ENCODE measurements at regions not wholly inside any gene's neighbourhood (a gene's known extent, or its start where the extent isn't known, plus 50 kb on each side); places are given as distances from the start of the nearest gene placed in this dataset.
A peak's percentile ranks its signal among the peaks of the same experiment; 100 is the strongest.

GRCh38 chr3:29141918-29142275 is 139.0 kb upstream of the RBMS3 start:
- TF ChIP-seq CTCF (IDR thresholded peaks at IDR 0.05; ENCODE audit: insufficient read depth, low read depth, low read length) = no peak
- Histone ChIP-seq H3K36me3 (ENCODE audit: control insufficient read depth, insufficient read depth, low read length) (no peaks in the 10 kb centered on the region), H3K4me3 (ENCODE audit: low read depth, low read length) (no peak overlapping the region), H3K27me3 (ENCODE audit: control insufficient read depth, insufficient read depth, low read length) (no peaks in the 10 kb centered on the region)
- ChIA-PET CTCF (no interaction called here), POLR2A (no interaction called here)
- DNase-seq (ENCODE audit: low read depth) = no peak

GRCh38 chr3:29143151-29143550 is 137.7 kb upstream of the RBMS3 start:
- no peak for TF ChIP-seq CTCF (IDR thresholded peaks at IDR 0.05; ENCODE audit: insufficient read depth, low read depth, low read length)
- no peaks in the 10 kb centered on the region for H3K27me3 ChIP-seq (ENCODE audit: control insufficient read depth, insufficient read depth, low read length)
- POLR2A ChIA-PET = no interaction called here
- H3K36me3 ChIP-seq (ENCODE audit: control insufficient read depth, insufficient read depth, low read length) = no peaks in the 10 kb centered on the region
- CTCF ChIA-PET = interaction anchor here (1.2 to 1.3 kb wide), 2 partner anchors 10 to 96 kb away, joined by 3 to 6 read pairs; no protein-coding TSS in a partner anchor
- DNase-seq (ENCODE audit: low read depth) = no peak
- no peak overlapping the region for H3K4me3 ChIP-seq (ENCODE audit: low read depth, low read length)

- no peaks in the 10 kb centered on the region for H3K27me3 ChIP-seq (ENCODE audit: control insufficient read depth, insufficient read depth, low read length)
- no peak for TF ChIP-seq CTCF (IDR thresholded peaks at IDR 0.05; ENCODE audit: insufficient read depth, low read depth, low read length)
- CTCF ChIA-PET = interaction anchor here (0.6 to 2.4 kb wide), 4 partner anchors 16 to 139 kb away, joined by 3 to 6 read pairs (median 4); partner anchors contain the start of gene RBMS3
- no peaks in the 10 kb centered on the region for H3K36me3 ChIP-seq (ENCODE audit: control insufficient read depth, insufficient read depth, low read length)
- H3K4me3 ChIP-seq (ENCODE audit: low read depth, low read length) = no peak overlapping the region
- DNase-seq (ENCODE audit: low read depth) = no peak
- POLR2A ChIA-PET = interaction anchor here (0.6 kb wide), 2 partner anchors 805 to 1010 kb away, joined by 4 read pairs; no protein-coding TSS in a partner anchor
Measured at GRCh38 chr3:29144361-29144760, 136.5 kb upstream of the RBMS3 start.

- H3K4me3 ChIP-seq (ENCODE audit: low read depth, low read length) = no peak overlapping the region
- no peaks in the 10 kb centered on the region for H3K36me3 ChIP-seq (ENCODE audit: control insufficient read depth, insufficient read depth, low read length)
- H3K27me3 ChIP-seq (ENCODE audit: control insufficient read depth, insufficient read depth, low read length) = no peaks in the 10 kb centered on the region
- CTCF ChIA-PET = interaction anchor here (1.0 to 2.4 kb wide), 4 partner anchors 26 to 220 kb away, joined by 3 to 6 read pairs (median 4); partner anchors contain the start of gene RBMS3
- TF ChIP-seq CTCF (IDR thresholded peaks at IDR 0.05; ENCODE audit: insufficient read depth, low read depth, low read length) = peak; percentile 47
- peak; percentile 11 for DNase-seq (ENCODE audit: low read depth)
- POLR2A ChIA-PET = interaction anchor here (0.6 kb wide), 2 partner anchors 805 to 1010 kb away, joined by 4 read pairs; no protein-coding TSS in a partner anchor
Measured at GRCh38 chr3:29144807-29145206, 136.1 kb upstream of the RBMS3 start.

GRCh38 chr3:29145360-29145759 is 135.5 kb upstream of the RBMS3 start:
- TF ChIP-seq CTCF (IDR thresholded peaks at IDR 0.05; ENCODE audit: insufficient read depth, low read depth, low read length) = no peak
- no peak overlapping the region for H3K4me3 ChIP-seq (ENCODE audit: low read depth, low read length)
- H3K36me3 ChIP-seq (ENCODE audit: control insufficient read depth, insufficient read depth, low read length) = no peaks in the 10 kb centered on the region
- ChIA-PET POLR2A (no interaction called here), CTCF (interaction anchor here (0.7 to 2.4 kb wide), 5 partner anchors 23 to 219 kb away, joined by 3 to 6 read pairs (median 3); partner anchors contain the start of gene RBMS3)
- no peaks in the 10 kb centered on the region for H3K27me3 ChIP-seq (ENCODE audit: control insufficient read depth, insufficient read depth, low read length)
- no peak for DNase-seq (ENCODE audit: low read depth)

Data from BJ (cell line).